Aorta (tissue), 5 donors: ENCODE measurements at regions not wholly inside any gene's neighbourhood (a gene's known extent, or its start where the extent isn't known, plus 50 kb on each side); places are given as distances from the start of the nearest gene placed in this dataset.

Source experiments
- ATAC-seq: fragments of 200-7000 bp; cut with Tn5 transposase; one replicate; pipeline ENCODE4 v1.9.1; 2022; ENCODE audit warnings: moderate library complexity; ENCODE audit not compliant: low FRiP score
- DNase-seq, 2 donors: peaks; one replicate each; pipeline ENCODE4 v3.0.0-alpha.2; 2020
- H3K27ac ChIP-seq, 2 donors: one replicate each; pipeline ENCODE4 v1.5.1; 2013; ENCODE audit warnings: low read length in 2 of 2, mild to moderate bottlenecking in 2 of 2, moderate library complexity in 2 of 2, control low read depth in 1 of 2, inconsistent platforms in 1 of 2, low read depth in 1 of 2
- H3K27me3 ChIP-seq, 2 donors: one replicate each; pipeline ENCODE4 v1.6.1; 2013; ENCODE audit warnings: control low read depth in 1 of 2, low read length in 1 of 2, mild to moderate bottlenecking in 1 of 2, moderate library complexity in 1 of 2; ENCODE audit not compliant: insufficient read depth in 2 of 2, control insufficient read depth in 1 of 2
- H3K36me3 ChIP-seq, 2 donors: one replicate each; pipeline ENCODE4 v1.6.1; 2013; ENCODE audit warnings: control low read depth in 1 of 2, low read length in 1 of 2, mild to moderate bottlenecking in 1 of 2; ENCODE audit not compliant: insufficient read depth in 2 of 2, control insufficient read depth in 1 of 2
- H3K4me1 ChIP-seq, 2 donors: one replicate each; pipeline ENCODE4 v1.6.1; 2013; ENCODE audit warnings: low read length in 2 of 2, control low read depth in 1 of 2, mild to moderate bottlenecking in 1 of 2, moderate library complexity in 1 of 2; ENCODE audit not compliant: insufficient read depth in 2 of 2, control insufficient read depth in 1 of 2
- H3K4me3 ChIP-seq, 2 donors: one replicate each; pipeline ENCODE4 v1.5.1; 2013; ENCODE audit warnings: low read length in 2 of 2, control low read depth in 1 of 2, mild to moderate bottlenecking in 1 of 2
- H3K9me3 ChIP-seq: one replicate; pipeline ENCODE4 v1.6.1; 2013; ENCODE audit warnings: mild to moderate bottlenecking, low read length; ENCODE audit not compliant: control insufficient read depth
- WGBS, 2 donors: extraction: QIAGEN DNeasy Blood & Tissue Kit; methylation state at CpG; one replicate each; pipeline ENCODE4 v1.1.7; 2013; 5-methylcytosine and 5-hydroxymethylcytosine counted together
- intact Hi-C, 2 donors: fragments of 100-400 bp; cut with DNase I; formaldehyde crosslinking; loops; one replicate each; pipeline versions ENCODE4 v1.14.2 to v1.15.0; 2022
- donor health status: healthy with polysubstance abuse.
- donor health status: Bipolar disorder and iron deficiency.
- donor health status: DM: no; HTN: no; CAD: no.
- donor health status: DM: no; HTN: no; CAD: no.
- donor health status: DM: yes; HTN: yes; CAD: no.

DNA sequence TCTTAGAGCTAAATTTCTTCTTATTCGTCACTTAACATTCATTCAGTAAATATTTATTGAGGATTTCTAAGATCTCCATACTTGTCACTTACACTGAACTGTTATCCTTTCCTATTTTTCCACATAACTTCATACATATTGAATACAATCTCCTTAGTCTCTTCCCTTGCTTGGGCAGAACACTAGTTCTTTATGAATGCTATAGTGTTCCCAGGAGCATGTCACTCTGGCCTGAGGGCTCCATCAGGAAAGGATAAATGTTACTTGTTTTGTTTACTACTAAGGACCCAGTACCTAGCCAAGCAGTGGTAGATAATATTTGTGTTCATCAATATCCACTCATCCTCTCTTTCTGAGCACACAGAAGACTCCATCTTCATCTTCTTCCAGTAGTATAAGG, 544.7 kb downstream of the ZEB2 start:
- no peak for ATAC-seq
- 95 to 97% methylated on average over 1 of the region's 1 CpG for WGBS, 2 donors
- Histone ChIP-seq H3K4me3 (no peak overlapping the region), H3K9me3 (no peaks in the 10 kb centered on the region), H3K27me3 (no peaks in the 10 kb centered on the region), H3K4me1 (no peaks in the 10 kb centered on the region), H3K27ac (no peak overlapping the region), H3K36me3 (no peaks in the 10 kb centered on the region)
- intact Hi-C loops = no loop called here
- no peak for DNase-seq

DNA sequence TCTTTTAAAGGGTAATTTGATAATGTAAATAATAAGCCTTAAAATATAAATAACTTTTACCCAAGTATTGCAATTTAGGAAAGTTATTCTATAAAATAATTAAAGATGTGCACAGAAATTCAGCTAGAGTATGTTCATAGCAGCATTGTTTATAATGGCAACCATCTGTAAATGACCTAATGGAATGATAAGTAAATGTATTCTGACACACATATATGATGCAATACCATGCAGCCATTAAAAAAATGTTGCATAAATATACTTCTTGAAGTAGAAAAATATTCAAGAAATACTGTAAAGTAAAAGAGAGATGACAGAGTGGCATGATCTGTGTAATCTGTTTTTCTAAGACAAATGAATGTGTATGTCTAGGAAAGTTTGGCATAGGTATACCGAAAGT, 545.7 kb downstream of the ZEB2 start:
- 49 to 76% methylated on average over 1 of the region's 1 CpG for WGBS, 2 donors
- Histone ChIP-seq H3K4me1 (no peaks in the 10 kb centered on the region), H3K27ac (no peak overlapping the region), H3K36me3 (no peaks in the 10 kb centered on the region), H3K9me3 (no peaks in the 10 kb centered on the region), H3K4me3 (no peak overlapping the region), H3K27me3 (no peaks in the 10 kb centered on the region)
- no peak for DNase-seq
- intact Hi-C loops = no loop called here
- no peak for ATAC-seq

DNA sequence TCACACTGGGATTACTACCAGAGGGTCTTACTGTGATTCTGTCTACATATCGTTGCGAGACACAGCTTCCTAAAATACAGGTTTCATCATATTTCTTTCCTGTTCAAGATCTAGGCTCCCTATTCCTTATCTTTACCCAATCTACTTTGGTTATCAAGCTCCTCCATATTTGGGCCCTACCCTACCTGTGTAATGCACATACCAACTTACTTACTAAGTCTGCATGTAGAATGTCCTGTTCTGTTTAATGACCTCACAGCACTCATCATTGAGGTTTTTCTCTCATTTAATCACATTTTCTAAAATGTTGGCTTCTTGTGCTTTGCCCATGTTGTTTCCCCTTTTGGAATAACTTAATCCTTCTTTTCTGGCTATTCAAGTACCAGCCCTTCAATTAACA, 551.1 kb downstream of the ZEB2 start:
- Histone ChIP-seq H3K27me3 (no peaks in the 10 kb centered on the region), H3K9me3 (no peaks in the 10 kb centered on the region), H3K4me1 (no peaks in the 10 kb centered on the region), H3K4me3 (no peak overlapping the region), H3K36me3 (no peaks in the 10 kb centered on the region), H3K27ac (no peak overlapping the region)
- intact Hi-C loops = no loop called here
- ATAC-seq (no peak), DNase-seq (no peak)
- 95 to 98% methylated on average over 2 of the region's 2 CpGs for WGBS, 2 donors

DNA sequence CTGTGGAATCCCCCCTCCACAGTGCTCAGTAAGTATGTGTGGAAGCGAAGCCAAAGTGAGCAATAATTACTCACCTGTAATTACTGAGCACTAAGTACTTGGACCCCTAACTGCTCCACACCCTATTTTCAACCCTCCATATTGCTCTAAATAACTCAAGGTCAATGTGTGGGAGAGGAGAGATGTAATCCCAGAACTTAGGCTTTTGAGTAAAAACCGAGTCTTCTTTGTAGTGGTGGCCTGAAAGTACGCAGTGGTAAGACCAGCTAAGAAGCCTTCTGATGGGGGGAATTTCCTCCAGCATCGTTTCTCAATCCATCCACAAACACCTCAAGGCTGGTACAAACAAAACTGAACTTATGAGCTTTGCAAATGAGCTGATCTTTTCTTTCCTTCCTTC, 551.6 kb downstream of the ZEB2 start:
- no peaks in the 10 kb centered on the region for H3K36me3 ChIP-seq
- no peak overlapping the region for H3K27ac ChIP-seq
- H3K4me1 ChIP-seq = no peaks in the 10 kb centered on the region
- WGBS, 2 donors = 95 to 98% methylated on average over 4 of the region's 4 CpGs
- no peak for DNase-seq
- H3K27me3 ChIP-seq = no peaks in the 10 kb centered on the region
- no peak for ATAC-seq
- no peaks in the 10 kb centered on the region for H3K9me3 ChIP-seq
- intact Hi-C loops = no loop called here
- no peak overlapping the region for H3K4me3 ChIP-seq

DNA sequence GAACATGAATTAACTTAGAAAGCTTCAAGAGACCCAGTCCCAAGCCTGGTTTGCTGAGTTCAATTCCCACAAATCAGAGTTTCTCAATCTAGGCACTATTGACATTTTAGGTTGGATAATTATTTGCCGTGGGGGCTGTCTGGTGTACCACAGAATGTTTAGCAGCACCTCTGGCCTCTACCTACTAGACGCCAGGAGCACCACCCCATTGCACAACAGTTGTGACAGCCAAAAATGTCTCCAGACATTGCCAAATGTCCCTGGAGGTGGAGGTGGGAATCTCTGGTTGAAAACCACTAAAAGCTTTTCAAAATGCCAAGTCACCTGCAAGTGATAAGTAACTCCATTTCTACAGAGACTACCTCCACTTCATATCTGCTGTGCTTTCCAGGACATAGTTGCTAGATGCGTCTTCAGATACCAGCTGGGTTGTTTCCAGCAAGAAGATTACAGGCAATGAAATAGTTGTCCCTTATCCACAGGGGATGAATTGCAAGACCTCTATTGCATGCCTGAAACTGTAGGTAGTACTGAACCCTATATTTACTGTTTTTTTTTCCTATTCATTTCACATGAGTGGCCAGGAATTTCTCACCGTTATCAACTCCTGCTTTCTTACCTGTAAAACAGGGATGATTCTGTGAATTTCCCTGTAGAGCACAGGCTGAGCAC, 554.3 kb downstream of the ZEB2 start:
- DNase-seq (no peak), ATAC-seq (no peak)
- WGBS, 2 donors = 93 to 94% methylated on average over 4 of the region's 4 CpGs
- no peaks in the 10 kb centered on the region for H3K4me1 ChIP-seq
- no peaks in the 10 kb centered on the region for H3K36me3 ChIP-seq
- no peaks in the 10 kb centered on the region for H3K9me3 ChIP-seq
- H3K27ac ChIP-seq = no peak overlapping the region
- intact Hi-C loops = no loop called here
- no peaks in the 10 kb centered on the region for H3K27me3 ChIP-seq
- no peak overlapping the region for H3K4me3 ChIP-seq

DNA sequence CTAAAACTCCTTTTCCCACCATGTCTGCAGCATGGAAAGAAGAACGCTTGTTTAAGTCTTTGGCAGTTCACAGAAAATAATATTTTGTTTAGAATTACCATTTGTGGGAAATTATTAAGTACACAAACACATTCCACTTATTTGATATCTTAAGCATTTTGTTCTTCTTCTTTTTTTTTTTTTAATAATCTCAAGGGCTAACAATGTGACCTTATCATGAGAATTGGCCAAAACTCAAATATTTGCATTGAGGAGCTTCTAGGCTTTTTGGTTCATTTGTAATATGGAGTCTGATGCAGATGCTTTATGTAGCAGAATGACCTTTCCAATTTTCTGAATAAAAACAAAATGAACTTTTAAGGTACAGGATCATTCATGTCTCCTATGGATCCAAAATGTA, 555.0 kb downstream of the ZEB2 start:
- intact Hi-C loops = no loop called here
- DNase-seq (no peak), ATAC-seq (no peak)
- Histone ChIP-seq H3K4me3 (no peak overlapping the region), H3K4me1 (no peaks in the 10 kb centered on the region), H3K9me3 (no peaks in the 10 kb centered on the region), H3K36me3 (no peaks in the 10 kb centered on the region), H3K27ac (no peak overlapping the region), H3K27me3 (no peaks in the 10 kb centered on the region)
- WGBS, 2 donors = 72 to 84% methylated on average over 1 of the region's 1 CpG

DNA sequence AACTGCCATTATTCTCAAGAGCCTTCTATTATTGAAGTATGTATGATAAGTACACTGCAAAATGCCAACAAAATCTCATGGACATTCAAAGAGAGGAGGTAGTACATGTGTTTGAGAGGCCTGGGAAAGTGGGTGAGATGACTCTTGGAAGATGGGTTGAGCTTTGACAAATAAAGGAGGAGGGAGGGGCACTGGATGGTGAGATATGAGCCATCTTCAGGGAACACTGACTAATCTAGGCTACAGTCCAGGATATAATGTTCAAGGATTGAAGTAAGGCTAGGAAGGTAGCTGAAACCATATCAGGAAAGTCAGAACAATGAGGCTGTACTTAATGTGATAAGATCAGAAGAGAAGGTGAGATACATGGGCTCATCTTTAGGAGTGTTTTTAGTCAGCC, 559.7 kb downstream of the ZEB2 start:
- intact Hi-C loops = no loop called here
- Histone ChIP-seq H3K4me1 (no peaks in the 10 kb centered on the region), H3K4me3 (no peak overlapping the region), H3K27ac (no peak overlapping the region), H3K9me3 (no peaks in the 10 kb centered on the region), H3K36me3 (no peaks in the 10 kb centered on the region), H3K27me3 (no peaks in the 10 kb centered on the region)
- ATAC-seq (no peak), DNase-seq (no peak)

DNA sequence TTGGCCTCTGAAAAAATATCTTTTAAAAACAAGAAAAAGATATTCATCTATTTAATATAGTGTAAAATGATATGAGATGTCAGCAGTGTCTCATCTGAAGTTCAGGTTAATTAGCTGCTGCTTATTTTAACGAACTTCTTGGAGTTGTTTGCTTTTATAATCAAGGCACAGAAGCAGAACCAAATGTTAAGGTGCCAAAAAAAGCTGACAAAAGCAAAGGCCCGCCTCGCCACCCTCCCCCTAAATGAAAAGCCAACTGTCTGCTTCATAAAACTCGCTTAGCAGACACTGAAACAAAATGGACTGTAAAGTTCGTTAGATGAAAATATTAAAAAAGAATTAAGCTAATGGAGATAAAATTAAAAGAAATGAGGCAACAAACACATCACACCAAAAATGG, 562.6 kb downstream of the ZEB2 start:
- H3K36me3 ChIP-seq = no peaks in the 10 kb centered on the region
- no peak for DNase-seq
- intact Hi-C loops = no loop called here
- WGBS, 2 donors = 86 to 91% methylated on average over 5 of the region's 5 CpGs
- H3K4me1 ChIP-seq = peaks cover 0 to 2% of the 10 kb centered on the region in 2 donors
- no peak for ATAC-seq
- no peaks in the 10 kb centered on the region for H3K27me3 ChIP-seq
- no peak overlapping the region for H3K4me3 ChIP-seq
- no peak overlapping the region for H3K27ac ChIP-seq
- no peaks in the 10 kb centered on the region for H3K9me3 ChIP-seq

DNA sequence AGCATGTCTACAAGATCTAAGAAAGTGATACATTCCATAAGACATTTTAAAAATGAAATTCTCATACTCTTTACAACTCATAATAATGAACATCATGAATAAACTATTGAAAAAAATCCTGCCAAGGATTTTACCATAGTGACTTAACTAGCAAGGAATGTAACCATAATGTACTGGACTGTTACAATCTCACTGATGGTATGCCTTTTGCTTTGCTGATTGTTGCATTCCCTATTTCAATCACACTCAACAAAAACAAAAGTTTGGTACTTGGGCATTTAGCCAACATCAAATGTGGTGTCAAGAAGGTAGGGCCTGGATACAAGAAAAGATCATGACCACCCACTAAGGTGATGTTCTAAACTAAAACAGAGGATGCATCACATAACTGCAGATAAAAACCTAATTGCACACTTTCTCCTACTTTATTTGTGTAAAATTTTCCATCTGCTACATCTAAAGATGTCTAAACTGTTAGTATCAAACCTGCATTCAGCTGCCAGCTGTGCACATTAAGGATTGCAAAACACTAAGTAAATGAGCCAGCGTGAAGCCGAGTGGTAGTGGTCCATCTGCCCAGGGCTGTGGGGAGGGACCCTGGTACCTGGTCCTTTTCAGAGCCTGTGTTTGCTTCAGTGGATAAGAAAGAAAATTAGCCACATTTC, 564.4 kb downstream of the ZEB2 start:
- ATAC-seq (no peak), DNase-seq (no peak)
- H3K27ac ChIP-seq = no peak overlapping the region
- no peak overlapping the region for H3K4me3 ChIP-seq
- intact Hi-C loops = no loop called here
- WGBS, 2 donors = 80 to 86% methylated on average over 2 of the region's 2 CpGs
- H3K9me3 ChIP-seq = no peaks in the 10 kb centered on the region
- peaks cover 0 to 2% of the 10 kb centered on the region in 2 donors for H3K4me1 ChIP-seq
- H3K36me3 ChIP-seq = no peaks in the 10 kb centered on the region
- H3K27me3 ChIP-seq = no peaks in the 10 kb centered on the region
